Esophagus muscularis mucosa (tissue), 4 donors: ENCODE measurements at regions not wholly inside any gene's neighbourhood (a gene's known extent, or its start where the extent isn't known, plus 50 kb on each side); places are given as distances from the start of the nearest gene placed in this dataset.

ENCODE experiments used
- DNase-seq: peaks from one replicate; pipeline ENCODE4 v3.0.0-alpha.2; 2017; ENCODE audit errors: extremely low spot score
- H3K27ac ChIP-seq, 4 donors: fragments of 200-600 bp; sonication (generic); replicated peaks in 1 of 4; 1 replicate in 3 of 4; 2 replicates in 1 of 4; pipeline ENCODE4 v1.5.1; 2016 to 2019; ENCODE audit warnings: mild to moderate bottlenecking in 1 of 4
- H3K27me3 ChIP-seq, 4 donors: fragments of 200-600 bp; sonication (generic); one replicate each; pipeline versions ENCODE4 v1.5.1 to v1.6.0; 2016 to 2019
- H3K36me3 ChIP-seq, 4 donors: fragments of 200-600 bp; sonication (generic); one replicate each; pipeline ENCODE4 v1.5.1; 2016 to 2019
- H3K4me1 ChIP-seq, 4 donors: fragments of 200-600 bp; sonication (generic); one replicate each; pipeline ENCODE4 v1.5.1; 2016 to 2019
- H3K4me3 ChIP-seq, 4 donors: fragments of 200-600 bp; sonication (generic); 1 replicate in 2 of 4; 2 replicates in 2 of 4; pipeline ENCODE4 v1.5.1; 2016 to 2019; ENCODE audit warnings: mild to moderate bottlenecking in 4 of 4, moderate library complexity in 1 of 4
- H3K9me3 ChIP-seq, 4 donors: fragments of 200-600 bp; sonication (generic); 1 replicate in 3 of 4; 2 replicates in 1 of 4; pipeline ENCODE4 v1.5.1; 2016 to 2019
- EP300 ChIP-seq: sonication (generic); formaldehyde crosslinking; IDR thresholded peaks from one replicate; pipeline ENCODE4 v1.6.1; 2017; ENCODE audit warnings: antibody characterized with exemption
- POLR2A ChIP-seq: fragments of 450-650 bp; IDR thresholded peaks from one replicate; pipeline ENCODE4 v1.6.1; 2017; ENCODE audit warnings: antibody characterized with exemption, moderate library complexity, mild to moderate bottlenecking, low read depth
- POLR2AphosphoS5 ChIP-seq, 2 donors: sonication (generic); formaldehyde crosslinking; IDR thresholded peaks; one replicate each; pipeline ENCODE4 v1.6.1; 2017; ENCODE audit warnings: antibody characterized with exemption in 2 of 2
- WGBS: methylation state at CpG from one replicate; pipeline ENCODE4 v1.1.5; 2018; 5-methylcytosine and 5-hydroxymethylcytosine counted together
- intact Hi-C: fragments of 100-400 bp; cut with DNase I; formaldehyde crosslinking; loops from one replicate; pipeline ENCODE4 v1.15.1; 2023
- TF ChIP-seq, protein P1 (sequence below), 3 experiments: fragments of 200-600 bp in 2 of 3; fragments of 450-650 bp in 1 of 3; sonication (generic) in 2 of 3; IDR thresholded peaks; one replicate each; pipeline ENCODE4 v1.5.1; 2017 to 2019; ENCODE audit warnings: antibody characterized with exemption in 3 of 3, mild to moderate bottlenecking in 2 of 3, moderate library complexity in 1 of 3

- Histone ChIP-seq H3K27ac (no peak overlapping the region), H3K9me3 (peaks cover 0 to 7% (median 0%) of the 10 kb centered on the region in 4 donors), H3K4me1 (no peaks in the 10 kb centered on the region), H3K36me3 (no peaks in the 10 kb centered on the region), H3K4me3 (no peak overlapping the region), H3K27me3 (no peaks in the 10 kb centered on the region)
- TF ChIP-seq POLR2A, result no peak
- TF ChIP-seq, protein P1, sequence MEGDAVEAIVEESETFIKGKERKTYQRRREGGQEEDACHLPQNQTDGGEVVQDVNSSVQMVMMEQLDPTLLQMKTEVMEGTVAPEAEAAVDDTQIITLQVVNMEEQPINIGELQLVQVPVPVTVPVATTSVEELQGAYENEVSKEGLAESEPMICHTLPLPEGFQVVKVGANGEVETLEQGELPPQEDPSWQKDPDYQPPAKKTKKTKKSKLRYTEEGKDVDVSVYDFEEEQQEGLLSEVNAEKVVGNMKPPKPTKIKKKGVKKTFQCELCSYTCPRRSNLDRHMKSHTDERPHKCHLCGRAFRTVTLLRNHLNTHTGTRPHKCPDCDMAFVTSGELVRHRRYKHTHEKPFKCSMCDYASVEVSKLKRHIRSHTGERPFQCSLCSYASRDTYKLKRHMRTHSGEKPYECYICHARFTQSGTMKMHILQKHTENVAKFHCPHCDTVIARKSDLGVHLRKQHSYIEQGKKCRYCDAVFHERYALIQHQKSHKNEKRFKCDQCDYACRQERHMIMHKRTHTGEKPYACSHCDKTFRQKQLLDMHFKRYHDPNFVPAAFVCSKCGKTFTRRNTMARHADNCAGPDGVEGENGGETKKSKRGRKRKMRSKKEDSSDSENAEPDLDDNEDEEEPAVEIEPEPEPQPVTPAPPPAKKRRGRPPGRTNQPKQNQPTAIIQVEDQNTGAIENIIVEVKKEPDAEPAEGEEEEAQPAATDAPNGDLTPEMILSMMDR (IDR thresholded peaks at IDR 0.05), result no peak
- TF ChIP-seq POLR2AphosphoS5 (IDR thresholded peaks at IDR 0.05), result no peak
- no peak for TF ChIP-seq EP300
- 84% methylated on average over 5 of the region's 5 CpGs for WGBS
- intact Hi-C loops, result no loop called here
- no peak for DNase-seq
These were observed 235.5 kb upstream of the EEF2KMT start for GRCh38 chr16:5333126-5333525.

DNA sequence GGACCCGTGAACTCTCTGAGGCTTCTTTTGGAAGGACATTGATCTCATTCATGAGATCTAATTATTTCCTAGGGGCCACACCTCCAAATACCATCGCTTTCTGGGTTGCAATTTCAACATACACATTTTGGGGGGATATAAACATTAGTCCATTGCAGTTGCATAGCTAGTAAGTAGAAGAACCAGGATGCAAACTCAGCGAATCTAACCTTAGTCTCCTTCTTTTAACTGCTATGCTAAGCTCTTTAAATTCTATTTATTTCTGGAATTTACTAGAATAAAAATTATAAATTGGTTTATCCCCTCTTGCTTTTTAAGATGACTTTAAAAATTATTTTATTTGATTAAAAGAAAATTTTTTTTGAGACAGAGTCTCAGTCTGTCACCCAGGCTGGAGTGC, 232.5 kb upstream of the EEF2KMT start:
- no peaks in the 10 kb centered on the region for H3K4me1 ChIP-seq
- TF ChIP-seq EP300 (no peak), POLR2AphosphoS5 (IDR thresholded peaks at IDR 0.05) (no peak), POLR2A (no peak)
- TF ChIP-seq, protein P1 (IDR thresholded peaks at IDR 0.05), result no peak
- no peaks in the 10 kb centered on the region for H3K36me3 ChIP-seq
- no peak overlapping the region for H3K27ac ChIP-seq
- peaks cover 0 to 24% (median 9%) of the 10 kb centered on the region in 4 donors for H3K9me3 ChIP-seq
- 89% methylated on average over 3 of the region's 3 CpGs for WGBS
- intact Hi-C loops, result no loop called here
- H3K27me3 ChIP-seq, result no peaks in the 10 kb centered on the region
- no peak overlapping the region for H3K4me3 ChIP-seq
- DNase-seq, result no peak

- H3K4me1 ChIP-seq, result no peaks in the 10 kb centered on the region
- H3K9me3 ChIP-seq, result peaks cover 0 to 24% (median 10%) of the 10 kb centered on the region in 4 donors
- DNase-seq, result no peak
- no peak overlapping the region for H3K27ac ChIP-seq
- no peak overlapping the region for H3K4me3 ChIP-seq
- no peaks in the 10 kb centered on the region for H3K27me3 ChIP-seq
- no peaks in the 10 kb centered on the region for H3K36me3 ChIP-seq
- intact Hi-C loops, result no loop called here
- 70% methylated on average over 5 of the region's 5 CpGs for WGBS
- no peak for TF ChIP-seq POLR2AphosphoS5 (IDR thresholded peaks at IDR 0.05)
- TF ChIP-seq EP300, result no peak
- TF ChIP-seq POLR2A, result no peak
- TF ChIP-seq, protein P1 (IDR thresholded peaks at IDR 0.05), result no peak
These were observed 231.0 kb upstream of the EEF2KMT start for GRCh38 chr16:5328546-5328945.

- H3K36me3 ChIP-seq, result no peaks in the 10 kb centered on the region
- peaks cover 0 to 23% (median 10%) of the 10 kb centered on the region in 4 donors for H3K9me3 ChIP-seq
- intact Hi-C loops, result no loop called here
- no peaks in the 10 kb centered on the region for H3K4me1 ChIP-seq
- WGBS, result 78% methylated on average over 3 of the region's 3 CpGs
- no peak for TF ChIP-seq POLR2AphosphoS5 (IDR thresholded peaks at IDR 0.05)
- TF ChIP-seq EP300, result no peak
- no peak for TF ChIP-seq POLR2A
- H3K4me3 ChIP-seq, result no peak overlapping the region
- no peak overlapping the region for H3K27ac ChIP-seq
- no peak for DNase-seq
- H3K27me3 ChIP-seq, result no peaks in the 10 kb centered on the region
These were observed 228.8 kb upstream of the EEF2KMT start for GRCh38 chr16:5326395-5326794.

DNA sequence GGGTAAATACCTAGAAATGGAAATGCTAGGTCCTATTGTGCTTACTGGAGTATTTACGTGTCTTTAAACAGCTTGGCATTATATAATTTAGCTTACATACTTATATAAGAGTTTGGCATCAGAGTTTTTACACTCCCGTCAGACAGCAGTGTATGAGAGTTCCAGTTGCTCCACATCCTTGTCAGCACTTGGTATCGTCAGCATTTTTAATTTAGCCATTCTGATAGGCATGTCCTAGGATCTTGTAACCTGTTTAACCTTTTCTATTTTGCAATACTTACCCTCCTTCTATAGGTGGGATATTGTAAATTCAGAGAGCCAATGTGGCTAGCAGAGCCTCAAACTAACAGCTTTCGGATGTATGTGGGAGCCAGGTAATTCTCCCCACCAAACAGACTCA, 228.3 kb upstream of the EEF2KMT start:
- no peak for DNase-seq
- TF ChIP-seq POLR2A, result no peak
- TF ChIP-seq, protein P1 (IDR thresholded peaks at IDR 0.05), result no peak
- TF ChIP-seq POLR2AphosphoS5 (IDR thresholded peaks at IDR 0.05), result no peak
- no peak for TF ChIP-seq EP300
- 68% methylated on average over 4 of the region's 4 CpGs for WGBS
- no peak overlapping the region for H3K4me3 ChIP-seq
- intact Hi-C loops, result no loop called here
- H3K9me3 ChIP-seq, result peaks cover 0 to 19% (median 10%) of the 10 kb centered on the region in 4 donors
- H3K4me1 ChIP-seq, result no peaks in the 10 kb centered on the region
- H3K27ac ChIP-seq, result no peak overlapping the region
- H3K27me3 ChIP-seq, result no peaks in the 10 kb centered on the region
- no peaks in the 10 kb centered on the region for H3K36me3 ChIP-seq
